IMR-90 (cell line): ENCODE measurements at regions not wholly inside any gene's neighbourhood (a gene's known extent, or its start where the extent isn't known, plus 50 kb on each side); places are given as distances from the start of the nearest gene placed in this dataset.

Experiments
- ATAC-seq: fragments of 200-7000 bp; cut with Tn5 transposase; 2 replicates; pipeline ENCODE4 v1.9.1; 2020; ENCODE audit warnings: low read depth, mild to moderate bottlenecking, moderate library complexity
- BruUV-seq: library from RNA; stranded (reverse); fragments of 400-500 nt; replicated peaks from 2 replicates; lab custom pipeline; 2021; lab: Mats Ljungman, UMichigan
- CTCF ChIA-PET: fragments of 300-600 bp; formaldehyde crosslinking; extraction: SDS; loops from one replicate; lab custom pipeline; 2021; ENCODE audit warnings: antibody characterized with exemption; lab: Yijun Ruan, JAX
- POLR2A ChIA-PET: fragments of 300-600 bp; sonication (Branson Sonifier 250); formaldehyde crosslinking; loops from one replicate; lab custom pipeline; 2022; ENCODE audit warnings: antibody characterized with exemption; ENCODE audit not compliant: unreplicated experiment; lab: Charles Lee
- DNase-seq: peaks from one replicate; pipeline ENCODE4 v3.0.0; 2013
- H2AFZ ChIP-seq: replicated peaks from 2 replicates; pipeline ENCODE3; 2013; ENCODE audit warnings: low read length, mild to moderate bottlenecking; ENCODE audit not compliant: poor library complexity
- H2AK5ac ChIP-seq: 2 replicates; pipeline ENCODE4 v1.6.1; 2013; ENCODE audit warnings: low read depth, low read length, inconsistent platforms
- H2AK9ac ChIP-seq: replicated peaks from 2 replicates; pipeline ENCODE3; 2013; ENCODE audit warnings: mild to moderate bottlenecking, low read depth, low read length, moderate library complexity; ENCODE audit not compliant: poor library complexity
- H2BK120ac ChIP-seq: 2 replicates; pipeline ENCODE4 v1.6.1; 2013; ENCODE audit warnings: low read depth, low read length, inconsistent platforms
- H2BK15ac ChIP-seq: 3 replicates; pipeline ENCODE4 v1.6.1; 2013; ENCODE audit warnings: low read depth, low read length, inconsistent platforms
- H2BK20ac ChIP-seq: 2 replicates; pipeline ENCODE4 v1.6.1; 2013; ENCODE audit warnings: low read depth, mild to moderate bottlenecking, inconsistent platforms, low read length, moderate library complexity
- H2BK5ac ChIP-seq: 2 replicates; pipeline ENCODE4 v1.6.1; 2013; ENCODE audit warnings: mild to moderate bottlenecking, low read depth, low read length, inconsistent platforms; ENCODE audit not compliant: poor library complexity, severe bottlenecking
- H3K14ac ChIP-seq: replicated peaks from 2 replicates; pipeline ENCODE4 v1.6.1; 2013; ENCODE audit warnings: low read depth, low read length, inconsistent platforms
- H3K18ac ChIP-seq: 2 replicates; pipeline ENCODE4 v1.6.1; 2013; ENCODE audit warnings: low read depth, low read length, control low read depth
- H3K23ac ChIP-seq: 2 replicates; pipeline ENCODE4 v1.6.1; 2013; ENCODE audit warnings: low read depth, low read length, inconsistent platforms
- H3K27ac ChIP-seq: 2 replicates; pipeline ENCODE4 v1.5.1; 2013; ENCODE audit warnings: mild to moderate bottlenecking, control low read depth, low read length; ENCODE audit not compliant: insufficient read depth
- H3K27me3 ChIP-seq: 2 replicates; pipeline ENCODE4 v1.6.1; 2013; ENCODE audit warnings: low read length; ENCODE audit not compliant: control insufficient read depth, insufficient read depth
- H3K36me3 ChIP-seq: 2 replicates; pipeline ENCODE4 v1.6.1; 2013; ENCODE audit warnings: low read length, mixed read lengths; ENCODE audit not compliant: control insufficient read depth, insufficient read depth
- H3K4ac ChIP-seq: 2 replicates; pipeline ENCODE4 v1.6.1; 2013; ENCODE audit warnings: low read depth, low read length, inconsistent platforms
- H3K4me1 ChIP-seq: 2 replicates; pipeline ENCODE4 v1.6.1; 2013; ENCODE audit warnings: low read length, mixed read lengths; ENCODE audit not compliant: control insufficient read depth, insufficient read depth
- H3K4me2 ChIP-seq: 2 replicates; pipeline ENCODE4 v1.6.1; 2013; ENCODE audit warnings: low read depth, mild to moderate bottlenecking, control low read depth, low read length, moderate library complexity
- H3K4me3 ChIP-seq: 2 replicates; pipeline ENCODE4 v1.5.1; 2013; ENCODE audit warnings: low read depth, mild to moderate bottlenecking, control low read depth, low read length, moderate library complexity; ENCODE audit not compliant: insufficient read depth
- H3K56ac ChIP-seq: 2 replicates; pipeline ENCODE4 v1.6.1; 2013; ENCODE audit warnings: low read length, inconsistent platforms; ENCODE audit not compliant: insufficient read depth; ENCODE audit errors: extremely low read depth
- H3K79me1 ChIP-seq, 2 experiments: 2 replicates each; pipeline ENCODE4 v1.6.1; 2013; ENCODE audit warnings: low read length in 2 of 2, inconsistent platforms in 1 of 2, low read depth in 1 of 2
- H3K9ac ChIP-seq: 2 replicates; pipeline ENCODE4 v1.6.1; 2013; ENCODE audit warnings: low read depth, low read length, control low read depth
- H3K9me1 ChIP-seq: 2 replicates; pipeline ENCODE4 v1.6.1; 2013; ENCODE audit warnings: low read length, inconsistent platforms; ENCODE audit not compliant: insufficient read depth
- H3K9me3 ChIP-seq: 2 replicates; pipeline ENCODE4 v1.6.1; 2013; ENCODE audit warnings: low read length; ENCODE audit not compliant: control insufficient read depth, insufficient read depth
- H4K20me1 ChIP-seq: 2 replicates; pipeline ENCODE4 v1.6.1; 2013; ENCODE audit warnings: low read length, inconsistent platforms; ENCODE audit not compliant: insufficient read depth
- H4K5ac ChIP-seq: 2 replicates; pipeline ENCODE4 v1.6.1; 2013; ENCODE audit warnings: mild to moderate bottlenecking, low read depth, low read length, control low read depth
- H4K8ac ChIP-seq, 2 experiments: 2 replicates each; pipeline ENCODE4 v1.6.1; 2013; ENCODE audit warnings: low read depth in 2 of 2, low read length in 2 of 2, control low read depth in 1 of 2, inconsistent platforms in 1 of 2
- H4K91ac ChIP-seq: 2 replicates; pipeline ENCODE4 v1.6.1; 2013; ENCODE audit warnings: low read depth, low read length, inconsistent platforms; ENCODE audit not compliant: insufficient read depth
- BHLHE40 ChIP-seq: fragments of 150-350 bp; IDR thresholded peaks from 2 replicates; pipeline ENCODE4 v1.6.1; 2016; ENCODE audit warnings: mild to moderate bottlenecking, low read depth, low read length
- CEBPB ChIP-seq: IDR thresholded peaks from 2 replicates; pipeline ENCODE4 v1.6.1; 2012; ENCODE audit warnings: low read depth, low read length, improper control_type of control experiment
- CHD1 ChIP-seq: IDR thresholded peaks from 2 replicates; pipeline ENCODE4 v1.6.1; 2012; ENCODE audit warnings: low read depth, low read length, improper control_type of control experiment
- FOS ChIP-seq: fragments of 150-350 bp; IDR thresholded peaks from 2 replicates; pipeline ENCODE4 v1.6.1; 2016; ENCODE audit warnings: low read depth, low read length
- MAFK ChIP-seq: IDR thresholded peaks from 2 replicates; pipeline ENCODE4 v1.6.1; 2012; ENCODE audit warnings: low read depth, low read length, improper control_type of control experiment
- MAZ ChIP-seq: IDR thresholded peaks from 2 replicates; pipeline ENCODE4 v1.6.1; 2012; ENCODE audit warnings: low read depth, mild to moderate bottlenecking, low read length, improper control_type of control experiment, moderate library complexity, borderline replicate concordance
- MXI1 ChIP-seq: IDR thresholded peaks from 2 replicates; pipeline ENCODE4 v1.6.1; 2012; ENCODE audit warnings: low read depth, mild to moderate bottlenecking, low read length, moderate library complexity, borderline replicate concordance
- NFE2L2 ChIP-seq: fragments of 150-350 bp; IDR thresholded peaks from 2 replicates; pipeline ENCODE4 v1.6.1; 2016; ENCODE audit warnings: low read depth, mild to moderate bottlenecking, low read length
- POLR2A ChIP-seq: IDR thresholded peaks from 2 replicates; pipeline ENCODE4 v1.6.1; 2012; ENCODE audit warnings: mild to moderate bottlenecking, low read depth, low read length
- RAD21 ChIP-seq: IDR thresholded peaks from 2 replicates; pipeline ENCODE4 v1.6.1; 2012; ENCODE audit warnings: low read length, improper control_type of control experiment
- RCOR1 ChIP-seq: IDR thresholded peaks from 2 replicates; pipeline ENCODE4 v1.6.1; 2012; ENCODE audit warnings: mild to moderate bottlenecking, low read length, improper control_type of control experiment; ENCODE audit not compliant: insufficient replicate concordance
- RFX5 ChIP-seq: IDR thresholded peaks from 2 replicates; pipeline ENCODE4 v1.8.0; 2012; ENCODE audit warnings: low read depth, mild to moderate bottlenecking, low read length, moderate library complexity
- SMC3 ChIP-seq: fragments of 150-350 bp; IDR thresholded peaks from 2 replicates; pipeline ENCODE4 v1.6.1; 2016; ENCODE audit warnings: low read depth, mild to moderate bottlenecking, antibody characterized with exemption, low read length, moderate library complexity
- WGBS, 2 experiments: methylation state at CpG; one replicate each; pipeline versions ENCODE4 v1.1.5 to v1.1.7; 2013; ENCODE audit warnings: missing lambda C conversion rate in 2 of 2; ENCODE audit not compliant: insufficient read length in 1 of 2; ENCODE audit errors: extremely low coverage in 2 of 2; 5-methylcytosine and 5-hydroxymethylcytosine counted together
- dilution Hi-C: fragments of 300-500 bp; cut with HindIII; formaldehyde crosslinking; loops from one replicate; pipeline ENCODE4 v1.14.3; 2018; ENCODE audit warnings: low sequenced_read_pairs; ENCODE audit not compliant: unreplicated experiment
- in situ Hi-C: fragments of 300-500 bp; cut with MboI; formaldehyde crosslinking; loops from 3 replicates; pipeline ENCODE4 v1.14.3; 2019; ENCODE audit warnings: low sequenced_read_pairs, inconsistent platforms, mixed read lengths
- intact Hi-C: fragments of 100-400 bp; cut with micrococcal nuclease; formaldehyde crosslinking; loops from 2 replicates; pipeline ENCODE4 v1.10.0; 2022
- TF ChIP-seq, protein P1 (sequence below): fragments of 150-350 bp; IDR thresholded peaks from 2 replicates; pipeline ENCODE4 v1.6.1; 2016; ENCODE audit warnings: low read depth, mild to moderate bottlenecking, low read length, moderate library complexity, borderline replicate concordance
- TF ChIP-seq, protein P2 (sequence below): fragments of 150-350 bp; IDR thresholded peaks from 2 replicates; pipeline ENCODE4 v1.6.1; 2017; ENCODE audit warnings: mild to moderate bottlenecking, antibody characterized with exemption, low read length, low read depth
- TF ChIP-seq, protein P3 (sequence below): conservative IDR thresholded peaks from 2 replicates; pipeline ENCODE4 v1.5.1; 2012; ENCODE audit warnings: mild to moderate bottlenecking, low read depth, low read length, improper control_type of control experiment

DNA sequence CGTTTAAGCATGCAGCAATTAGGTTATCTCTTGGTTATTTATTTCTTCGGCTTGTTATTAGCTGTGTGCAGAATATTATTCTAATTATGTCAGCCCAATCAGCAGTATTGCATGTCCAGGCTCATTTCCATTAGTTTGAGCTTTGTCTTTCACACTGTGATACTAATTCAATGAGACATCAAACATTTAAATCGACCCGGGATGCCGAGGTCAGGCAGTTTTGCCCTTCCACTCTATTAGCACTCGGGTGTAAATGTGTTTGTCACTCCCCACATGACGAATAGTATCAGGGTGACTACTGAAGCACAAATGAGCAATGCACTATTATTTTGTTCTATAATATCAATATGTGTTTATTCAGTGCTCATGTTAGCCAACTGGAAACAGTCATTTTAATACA is 170.9 kb downstream of the ANXA2 start:
- no CpG with 5 or more reads among the region's 7 CpGs for WGBS, 2 experiments
- no peaks in the 10 kb centered on the region for H3K79me1 ChIP-seq
- intact Hi-C loops, result no loop called here
- H3K4me2 ChIP-seq, result no peak overlapping the region
- no peak for ATAC-seq
- H3K9ac ChIP-seq, result no peak overlapping the region
- no peaks in the 10 kb centered on the region for H4K20me1 ChIP-seq
- H2AK9ac ChIP-seq, result no peak overlapping the region
- no peak overlapping the region for H3K4me3 ChIP-seq
- no peak for TF ChIP-seq RCOR1
- no peak for TF ChIP-seq BHLHE40
- no peak for TF ChIP-seq MAFK
- no peak for TF ChIP-seq FOS
- TF ChIP-seq MXI1, result no peak
- TF ChIP-seq, protein P1, sequence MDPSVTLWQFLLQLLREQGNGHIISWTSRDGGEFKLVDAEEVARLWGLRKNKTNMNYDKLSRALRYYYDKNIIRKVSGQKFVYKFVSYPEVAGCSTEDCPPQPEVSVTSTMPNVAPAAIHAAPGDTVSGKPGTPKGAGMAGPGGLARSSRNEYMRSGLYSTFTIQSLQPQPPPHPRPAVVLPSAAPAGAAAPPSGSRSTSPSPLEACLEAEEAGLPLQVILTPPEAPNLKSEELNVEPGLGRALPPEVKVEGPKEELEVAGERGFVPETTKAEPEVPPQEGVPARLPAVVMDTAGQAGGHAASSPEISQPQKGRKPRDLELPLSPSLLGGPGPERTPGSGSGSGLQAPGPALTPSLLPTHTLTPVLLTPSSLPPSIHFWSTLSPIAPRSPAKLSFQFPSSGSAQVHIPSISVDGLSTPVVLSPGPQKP, result no peak
- no peak for TF ChIP-seq SMC3
- no peak for TF ChIP-seq RAD21
- no peak for TF ChIP-seq RFX5
- TF ChIP-seq, protein P2, sequence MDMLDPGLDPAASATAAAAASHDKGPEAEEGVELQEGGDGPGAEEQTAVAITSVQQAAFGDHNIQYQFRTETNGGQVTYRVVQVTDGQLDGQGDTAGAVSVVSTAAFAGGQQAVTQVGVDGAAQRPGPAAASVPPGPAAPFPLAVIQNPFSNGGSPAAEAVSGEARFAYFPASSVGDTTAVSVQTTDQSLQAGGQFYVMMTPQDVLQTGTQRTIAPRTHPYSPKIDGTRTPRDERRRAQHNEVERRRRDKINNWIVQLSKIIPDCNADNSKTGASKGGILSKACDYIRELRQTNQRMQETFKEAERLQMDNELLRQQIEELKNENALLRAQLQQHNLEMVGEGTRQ, result no peak
- no peak for TF ChIP-seq MAZ
- TF ChIP-seq CHD1, result no peak
- no peak for TF ChIP-seq CEBPB
- TF ChIP-seq NFE2L2, result no peak
- no peak for TF ChIP-seq POLR2A
- TF ChIP-seq, protein P3, sequence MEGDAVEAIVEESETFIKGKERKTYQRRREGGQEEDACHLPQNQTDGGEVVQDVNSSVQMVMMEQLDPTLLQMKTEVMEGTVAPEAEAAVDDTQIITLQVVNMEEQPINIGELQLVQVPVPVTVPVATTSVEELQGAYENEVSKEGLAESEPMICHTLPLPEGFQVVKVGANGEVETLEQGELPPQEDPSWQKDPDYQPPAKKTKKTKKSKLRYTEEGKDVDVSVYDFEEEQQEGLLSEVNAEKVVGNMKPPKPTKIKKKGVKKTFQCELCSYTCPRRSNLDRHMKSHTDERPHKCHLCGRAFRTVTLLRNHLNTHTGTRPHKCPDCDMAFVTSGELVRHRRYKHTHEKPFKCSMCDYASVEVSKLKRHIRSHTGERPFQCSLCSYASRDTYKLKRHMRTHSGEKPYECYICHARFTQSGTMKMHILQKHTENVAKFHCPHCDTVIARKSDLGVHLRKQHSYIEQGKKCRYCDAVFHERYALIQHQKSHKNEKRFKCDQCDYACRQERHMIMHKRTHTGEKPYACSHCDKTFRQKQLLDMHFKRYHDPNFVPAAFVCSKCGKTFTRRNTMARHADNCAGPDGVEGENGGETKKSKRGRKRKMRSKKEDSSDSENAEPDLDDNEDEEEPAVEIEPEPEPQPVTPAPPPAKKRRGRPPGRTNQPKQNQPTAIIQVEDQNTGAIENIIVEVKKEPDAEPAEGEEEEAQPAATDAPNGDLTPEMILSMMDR, result no peak
- ChIA-PET CTCF (no interaction called here), POLR2A (no interaction called here)
- dilution Hi-C loops, result no loop called here
- H3K18ac ChIP-seq, result no peak overlapping the region
- no peak overlapping the region for H2BK5ac ChIP-seq
- no peaks in the 10 kb centered on the region for H3K9me3 ChIP-seq
- H2AK5ac ChIP-seq, result no peak overlapping the region
- H4K91ac ChIP-seq, result no peak overlapping the region
- no peak overlapping the region for H2BK20ac ChIP-seq
- no peak for DNase-seq
- no peaks in the 10 kb centered on the region for H3K9me1 ChIP-seq
- no peaks in the 10 kb centered on the region for H3K36me3 ChIP-seq
- no peak overlapping the region for H3K14ac ChIP-seq
- no peak overlapping the region for H3K56ac ChIP-seq
- H2BK120ac ChIP-seq, result no peak overlapping the region
- no peak overlapping the region for H4K5ac ChIP-seq
- no peaks in the 10 kb centered on the region for H3K4me1 ChIP-seq
- H3K23ac ChIP-seq, result no peak overlapping the region
- no TSS peak for BruUV-seq
- no peak overlapping the region for H4K8ac ChIP-seq
- H3K27me3 ChIP-seq, result peaks cover 12% of the 10 kb centered on the region
- H2BK15ac ChIP-seq, result no peak overlapping the region
- H3K4ac ChIP-seq, result no peak overlapping the region
- H2AFZ ChIP-seq, result no peak overlapping the region
- no peak overlapping the region for H3K27ac ChIP-seq
- in situ Hi-C loops, result no loop called here
